SK-N-SH (cell line): ENCODE measurements at regions not wholly inside any gene's neighbourhood (a gene's known extent, or its start where the extent isn't known, plus 50 kb on each side); places are given as distances from the start of the nearest gene placed in this dataset.

Source experiments
- CTCF ChIA-PET: fragments of 300-600, 350-600 bp; formaldehyde crosslinking; extraction: SDS; loops from one replicate; lab custom pipeline; 2021; lab: Yijun Ruan, JAX
- POLR2A ChIA-PET: fragments of 350-600 bp; sonication (Branson Sonifier 250); formaldehyde crosslinking; extraction: SDS; loops from one replicate; lab custom pipeline; 2020; ENCODE audit warnings: antibody characterized with exemption, inconsistent platforms; lab: Yijun Ruan, JAX
- DNase-seq: peaks from one replicate; pipeline ENCODE4 v3.0.0; 2012
- H2AFZ ChIP-seq: fragments of 200-600 bp; sonication (generic); 2 replicates; pipeline ENCODE4 v1.8.1; 2016; ENCODE audit warnings: antibody characterized with exemption, mild to moderate bottlenecking, low read depth
- H3F3A ChIP-seq: fragments of 200-600 bp; sonication (generic); replicated peaks from 2 replicates; pipeline ENCODE3; 2016; ENCODE audit warnings: antibody characterized with exemption, mild to moderate bottlenecking; ENCODE audit not compliant: insufficient read depth
- H3K27ac ChIP-seq, 2 experiments: fragments of 200-500 bp in 1 of 2; fragments of 200-600 bp in 1 of 2; sonication (Bioruptor generic) in 1 of 2; sonication (generic), shearing (Covaris generic) in 1 of 2; 2 replicates each; pipeline versions ENCODE4 v1.5.1 to v1.6.1; 2014 to 2016; ENCODE audit warnings: low read depth in 2 of 2, inconsistent platforms in 1 of 2, low read length in 1 of 2, mild to moderate bottlenecking in 1 of 2, mixed read lengths in 1 of 2
- H3K27me3 ChIP-seq: fragments of 200-600 bp; sonication (generic), shearing (Covaris generic); 2 replicates; pipeline ENCODE4 v1.6.1; 2016; ENCODE audit warnings: mixed run types; ENCODE audit not compliant: insufficient read depth
- H3K36me3 ChIP-seq, 2 experiments: fragments of 200-500 bp in 1 of 2; fragments of 200-600 bp in 1 of 2; sonication (Bioruptor generic) in 1 of 2; sonication (generic) in 1 of 2; replicated peaks in 1 of 2; 2 replicates each; pipeline versions ENCODE3 to v1.5.1; 2014 to 2016; ENCODE audit warnings: low read length in 1 of 2, mild to moderate bottlenecking in 1 of 2; ENCODE audit not compliant: insufficient read depth in 2 of 2, control insufficient read depth in 1 of 2
- H3K4me1 ChIP-seq, 2 experiments: fragments of 200-500 bp in 1 of 2; fragments of 200-600 bp in 1 of 2; sonication (Bioruptor generic) in 1 of 2; sonication (generic), shearing (Covaris generic) in 1 of 2; 2 replicates each; pipeline versions ENCODE4 v1.5.1 to v1.6.1; 2014 to 2016; ENCODE audit warnings: low read depth in 1 of 2, low read length in 1 of 2, mixed run types in 1 of 2; ENCODE audit not compliant: insufficient read depth in 2 of 2, control insufficient read depth in 1 of 2
- H3K4me2 ChIP-seq: fragments of 200-600 bp; sonication (generic), shearing (Covaris generic); 2 replicates; pipeline ENCODE4 v1.6.1; 2017; ENCODE audit warnings: mixed run types
- H3K4me3 ChIP-seq, 2 experiments: fragments of 200-500 bp in 1 of 2; fragments of 200-600 bp in 1 of 2; sonication (Bioruptor generic) in 1 of 2; sonication (generic), shearing (Covaris generic) in 1 of 2; 2 replicates each; pipeline versions ENCODE4 v1.5.1 to v1.8.1; 2014 to 2016; ENCODE audit warnings: low read depth in 2 of 2, inconsistent platforms in 1 of 2, low read length in 1 of 2, mild to moderate bottlenecking in 1 of 2, mixed read lengths in 1 of 2, moderate library complexity in 1 of 2
- H3K79me2 ChIP-seq: fragments of 200-600 bp; sonication (generic); 2 replicates; pipeline ENCODE4 v1.8.1; 2017; ENCODE audit warnings: mild to moderate bottlenecking; ENCODE audit not compliant: insufficient read depth
- H3K9ac ChIP-seq: fragments of 200-600 bp; sonication (generic); 2 replicates; pipeline ENCODE4 v1.6.1; 2017; ENCODE audit warnings: mixed run types
- H3K9me2 ChIP-seq: fragments of 200-600 bp; sonication (generic); 2 replicates; pipeline ENCODE4 v1.6.1; 2017; ENCODE audit warnings: mixed run types
- H3K9me3 ChIP-seq: fragments of 200-600 bp; sonication (generic); 2 replicates; pipeline ENCODE4 v1.6.1; 2017; ENCODE audit warnings: mixed run types, mild to moderate bottlenecking, moderate library complexity
- H4K20me1 ChIP-seq: fragments of 200-600 bp; sonication (generic); 2 replicates; pipeline ENCODE4 v1.6.1; 2017; ENCODE audit warnings: mild to moderate bottlenecking, mixed run types; ENCODE audit not compliant: insufficient read depth
- CHD2 ChIP-seq: fragments of 150-350 bp; IDR thresholded peaks from 2 replicates; pipeline ENCODE4 v1.6.1; 2018; ENCODE audit warnings: low read length; ENCODE audit not compliant: partially characterized antibody
- FOXJ3 ChIP-seq: sonication (generic); formaldehyde crosslinking; IDR thresholded peaks from 2 replicates; pipeline ENCODE4 v1.5.1; 2020; ENCODE audit warnings: mild to moderate bottlenecking, missing genetic modification reagents
- GABPA ChIP-seq: IDR thresholded peaks from 2 replicates; pipeline ENCODE4 v1.4.0; 2012; ENCODE audit warnings: low read depth, mild to moderate bottlenecking
- GATA2 ChIP-seq: sonication (generic); formaldehyde crosslinking; IDR thresholded peaks from 2 replicates; pipeline ENCODE4 v1.5.0; 2020; ENCODE audit warnings: mild to moderate bottlenecking, missing genetic modification reagents
- NFIC ChIP-seq: IDR thresholded peaks from 2 replicates; pipeline ENCODE4 v1.4.0; 2012; ENCODE audit warnings: borderline replicate concordance
- RAD21 ChIP-seq: IDR thresholded peaks from 2 replicates; pipeline ENCODE4 v1.6.1; 2012; ENCODE audit warnings: mild to moderate bottlenecking, low read length
- RFX5 ChIP-seq: IDR thresholded peaks from 2 replicates; pipeline ENCODE4 v1.6.1; 2012; ENCODE audit warnings: mild to moderate bottlenecking, improper control_type of control experiment, low read length
- RXRA ChIP-seq: IDR thresholded peaks from 2 replicates; pipeline ENCODE4 v1.4.0; 2012; ENCODE audit warnings: low read depth, mild to moderate bottlenecking, borderline replicate concordance
- SIN3A ChIP-seq: IDR thresholded peaks from 2 replicates; pipeline ENCODE4 v1.6.1; 2012; ENCODE audit warnings: low read depth, mild to moderate bottlenecking, low read length, moderate library complexity, borderline replicate concordance
- WGBS: methylation state at CpG from one replicate; pipeline ENCODE4 v1.1.6; 2017; ENCODE audit warnings: low lambda C conversion rate; 5-methylcytosine and 5-hydroxymethylcytosine counted together
- TF ChIP-seq, protein P1 (sequence below): IDR thresholded peaks from 2 replicates; pipeline ENCODE4; 2012
- TF ChIP-seq, protein P2 (sequence below): IDR thresholded peaks from 2 replicates; pipeline ENCODE4 v1.4.0; 2012; ENCODE audit warnings: low read depth
- TF ChIP-seq, protein P3 (sequence below): IDR thresholded peaks from 2 replicates; pipeline ENCODE4 v1.6.1; 2012; ENCODE audit warnings: mild to moderate bottlenecking, low read depth, low read length, moderate library complexity

- no peak for TF ChIP-seq GATA2 (CRISPR knock-in tag)
- no peak for TF ChIP-seq RXRA
- no peak for TF ChIP-seq RFX5
These were observed 406.1 kb upstream of the HSF2 start (continued) for GRCh38 chr6:121993362-121993761.

GRCh38 chr6:121994919-121995318 lies 404.5 kb upstream of the HSF2 start:
- Histone ChIP-seq H3K9ac (no peak overlapping the region), H3K4me3 (no peak overlapping the region), H2AFZ (no peak overlapping the region), H3K27ac (no peak overlapping the region), H3K27me3 (no peaks in the 10 kb centered on the region), H3K9me3 (no peaks in the 10 kb centered on the region), H3K9me2 (no peaks in the 10 kb centered on the region), H3K36me3 (no peaks in the 10 kb centered on the region), H3K4me1 (no peaks in the 10 kb centered on the region; a peak in 1 of 4 replicates), H3F3A (no peaks in the 10 kb centered on the region), H3K79me2 (no peaks in the 10 kb centered on the region), H3K4me2 (no peak overlapping the region), H4K20me1 (no peaks in the 10 kb centered on the region)
- TF ChIP-seq, protein P1, sequence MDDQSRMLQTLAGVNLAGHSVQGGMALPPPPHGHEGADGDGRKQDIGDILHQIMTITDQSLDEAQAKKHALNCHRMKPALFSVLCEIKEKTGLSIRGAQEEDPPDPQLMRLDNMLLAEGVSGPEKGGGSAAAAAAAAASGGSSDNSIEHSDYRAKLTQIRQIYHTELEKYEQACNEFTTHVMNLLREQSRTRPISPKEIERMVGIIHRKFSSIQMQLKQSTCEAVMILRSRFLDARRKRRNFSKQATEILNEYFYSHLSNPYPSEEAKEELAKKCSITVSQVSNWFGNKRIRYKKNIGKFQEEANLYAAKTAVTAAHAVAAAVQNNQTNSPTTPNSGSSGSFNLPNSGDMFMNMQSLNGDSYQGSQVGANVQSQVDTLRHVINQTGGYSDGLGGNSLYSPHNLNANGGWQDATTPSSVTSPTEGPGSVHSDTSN, result no peak
- TF ChIP-seq, protein P2, sequence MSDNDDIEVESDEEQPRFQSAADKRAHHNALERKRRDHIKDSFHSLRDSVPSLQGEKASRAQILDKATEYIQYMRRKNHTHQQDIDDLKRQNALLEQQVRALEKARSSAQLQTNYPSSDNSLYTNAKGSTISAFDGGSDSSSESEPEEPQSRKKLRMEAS, result no peak
- TF ChIP-seq, protein P3, sequence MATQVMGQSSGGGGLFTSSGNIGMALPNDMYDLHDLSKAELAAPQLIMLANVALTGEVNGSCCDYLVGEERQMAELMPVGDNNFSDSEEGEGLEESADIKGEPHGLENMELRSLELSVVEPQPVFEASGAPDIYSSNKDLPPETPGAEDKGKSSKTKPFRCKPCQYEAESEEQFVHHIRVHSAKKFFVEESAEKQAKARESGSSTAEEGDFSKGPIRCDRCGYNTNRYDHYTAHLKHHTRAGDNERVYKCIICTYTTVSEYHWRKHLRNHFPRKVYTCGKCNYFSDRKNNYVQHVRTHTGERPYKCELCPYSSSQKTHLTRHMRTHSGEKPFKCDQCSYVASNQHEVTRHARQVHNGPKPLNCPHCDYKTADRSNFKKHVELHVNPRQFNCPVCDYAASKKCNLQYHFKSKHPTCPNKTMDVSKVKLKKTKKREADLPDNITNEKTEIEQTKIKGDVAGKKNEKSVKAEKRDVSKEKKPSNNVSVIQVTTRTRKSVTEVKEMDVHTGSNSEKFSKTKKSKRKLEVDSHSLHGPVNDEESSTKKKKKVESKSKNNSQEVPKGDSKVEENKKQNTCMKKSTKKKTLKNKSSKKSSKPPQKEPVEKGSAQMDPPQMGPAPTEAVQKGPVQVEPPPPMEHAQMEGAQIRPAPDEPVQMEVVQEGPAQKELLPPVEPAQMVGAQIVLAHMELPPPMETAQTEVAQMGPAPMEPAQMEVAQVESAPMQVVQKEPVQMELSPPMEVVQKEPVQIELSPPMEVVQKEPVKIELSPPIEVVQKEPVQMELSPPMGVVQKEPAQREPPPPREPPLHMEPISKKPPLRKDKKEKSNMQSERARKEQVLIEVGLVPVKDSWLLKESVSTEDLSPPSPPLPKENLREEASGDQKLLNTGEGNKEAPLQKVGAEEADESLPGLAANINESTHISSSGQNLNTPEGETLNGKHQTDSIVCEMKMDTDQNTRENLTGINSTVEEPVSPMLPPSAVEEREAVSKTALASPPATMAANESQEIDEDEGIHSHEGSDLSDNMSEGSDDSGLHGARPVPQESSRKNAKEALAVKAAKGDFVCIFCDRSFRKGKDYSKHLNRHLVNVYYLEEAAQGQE, result no peak
- no peak for TF ChIP-seq GABPA
- CTCF ChIA-PET, result no interaction called here
- POLR2A ChIA-PET, result no interaction called here
- WGBS, result 81% methylated on average over 1 of the region's 1 CpG
- no peak for DNase-seq

- H3K36me3 ChIP-seq, result no peaks in the 10 kb centered on the region
- H3K4me2 ChIP-seq, result no peak overlapping the region
- H3K27ac ChIP-seq, result no peak overlapping the region
- no peaks in the 10 kb centered on the region for H3K79me2 ChIP-seq
- no peaks in the 10 kb centered on the region for H3K9me3 ChIP-seq
- WGBS, result 46% methylated on average over 2 of the region's 2 CpGs
- ChIA-PET POLR2A (no interaction called here), CTCF (no interaction called here)
- no peaks in the 10 kb centered on the region for H4K20me1 ChIP-seq
- DNase-seq, result no peak
- no peaks in the 10 kb centered on the region; a peak in 1 of 4 replicates for H3K4me1 ChIP-seq
- TF ChIP-seq, protein P2, result no peak
- TF ChIP-seq CHD2 (no peak), GATA2 (CRISPR knock-in tag) (no peak), RAD21 (no peak), FOXJ3 (CRISPR knock-in tag) (no peak), NFIC (no peak), SIN3A (no peak)
- H3F3A ChIP-seq, result no peaks in the 10 kb centered on the region
- H2AFZ ChIP-seq, result no peak overlapping the region
- no peaks in the 10 kb centered on the region for H3K27me3 ChIP-seq
- no peak overlapping the region for H3K4me3 ChIP-seq
- no peaks in the 10 kb centered on the region for H3K9me2 ChIP-seq
- H3K9ac ChIP-seq, result no peak overlapping the region
These were observed 400.8 kb upstream of the HSF2 start for GRCh38 chr6:121998631-121999030.
